ENCODE measurements at regions not wholly inside any gene's neighbourhood (a gene's known extent, or its start where the extent isn't known, plus 50 kb on each side); places are given as distances from the start of the nearest gene placed in this dataset.

- DNase-seq (ENCODE audit: low spot score), result no peak
Observed at GRCh38 chr6:168133687-168134559, 54.9 kb upstream of the FRMD1 start.

DNA sequence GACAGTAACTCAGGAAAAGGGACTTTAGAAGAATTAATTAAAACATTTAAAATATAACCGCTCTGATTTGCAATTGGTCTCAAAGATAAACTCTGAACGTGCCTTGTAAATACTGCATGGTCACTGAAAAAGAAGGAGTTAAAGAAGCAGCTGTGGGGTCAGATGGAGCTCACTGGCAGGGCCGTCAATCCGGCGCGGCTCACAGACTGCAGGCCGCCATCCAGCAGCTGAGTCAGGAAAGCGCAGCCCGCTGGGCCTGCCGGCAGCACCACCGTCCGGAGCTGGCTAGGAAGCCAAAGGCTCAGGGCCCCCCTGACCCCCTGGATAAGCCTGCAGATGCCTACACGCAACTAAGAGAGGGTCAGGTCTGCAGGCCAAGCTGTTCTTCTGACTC lies 54.2 kb upstream of the FRMD1 start:
- DNase-seq (ENCODE audit: low spot score), result no peak

- peak; percentile 84 for DNase-seq (ENCODE audit: low spot score)
Observed at GRCh38 chr6:168132531-168133167, 53.6 kb upstream of the FRMD1 start.

- no peak for DNase-seq (ENCODE audit: low spot score)
Observed at GRCh38 chr6:168131464-168132415, 52.7 kb upstream of the FRMD1 start.

DNA sequence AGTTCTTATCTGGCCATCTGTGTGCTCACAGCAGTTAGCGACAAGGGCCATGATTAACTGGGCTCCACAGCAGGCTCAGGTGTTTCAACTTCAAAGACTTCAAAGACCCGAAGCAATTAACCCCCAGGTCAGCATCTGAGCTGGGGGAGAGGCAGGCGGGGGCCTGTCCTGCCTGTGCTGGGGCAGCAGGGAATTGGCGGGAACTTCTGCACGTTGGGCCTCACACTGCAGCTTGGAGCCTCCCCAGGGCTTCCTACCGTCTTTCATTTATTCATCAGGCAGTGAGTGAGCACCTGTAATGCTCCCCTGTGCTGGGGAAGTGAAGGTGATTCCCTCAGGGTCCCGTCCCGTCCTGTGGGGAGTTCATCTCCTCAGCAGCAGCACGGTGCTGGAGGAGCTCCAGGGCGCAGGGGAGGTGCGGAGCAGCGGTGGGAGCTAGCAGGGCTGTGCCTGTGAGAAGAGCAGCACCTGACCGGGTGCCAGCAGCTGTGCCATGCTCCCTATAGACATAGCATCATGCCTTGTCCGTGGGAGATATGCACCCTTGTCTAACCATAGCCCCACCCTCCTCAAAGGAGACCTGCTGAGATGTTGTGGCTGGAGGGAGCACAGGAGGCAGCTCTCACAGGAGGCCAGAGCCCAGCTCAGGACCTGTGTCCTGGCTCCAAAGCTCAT lies 51.8 kb upstream of the FRMD1 start:
- DNase-seq (ENCODE audit: low spot score), result no peak

DNA sequence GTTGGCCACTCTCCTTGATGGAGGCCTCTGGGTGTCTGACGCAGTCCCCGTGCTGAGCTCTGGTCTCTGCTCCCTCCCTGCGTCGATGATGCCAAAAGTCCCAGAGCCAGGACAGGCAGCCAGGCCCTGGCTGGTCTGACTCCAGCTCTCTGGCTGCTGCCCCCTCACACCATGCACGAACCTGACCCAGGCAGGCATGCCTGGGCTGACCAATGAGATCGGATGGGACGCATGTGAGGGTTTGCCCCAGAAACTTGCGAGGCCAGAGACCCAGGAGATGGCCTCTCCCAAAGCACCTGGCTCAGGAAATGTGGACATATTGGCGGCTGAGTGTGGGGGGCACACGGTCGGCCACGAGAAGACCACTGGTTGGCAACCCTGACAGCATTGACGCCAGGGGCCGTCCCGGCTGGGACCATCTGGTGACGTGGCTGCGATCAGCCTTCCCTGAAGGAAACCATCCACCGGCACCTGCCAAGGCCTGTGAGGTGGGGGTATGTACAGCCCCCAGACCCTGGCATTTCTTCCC lies 51.2 kb upstream of the FRMD1 start:
- DNase-seq (ENCODE audit: low spot score), result no peak

- DNase-seq (ENCODE audit: low spot score), result no peak
Observed at GRCh38 chr6:168129292-168130167, 50.5 kb upstream of the FRMD1 start.

GRCh38 chr6:168128631-168129291 lies 49.7 kb upstream of the FRMD1 start:
- peak; percentile 22 for DNase-seq (ENCODE audit: low spot score)
